ENCODE measurements at regions not wholly inside any gene's neighbourhood (a gene's known extent, or its start where the extent isn't known, plus 50 kb on each side); places are given as distances from the start of the nearest gene placed in this dataset.

DNA sequence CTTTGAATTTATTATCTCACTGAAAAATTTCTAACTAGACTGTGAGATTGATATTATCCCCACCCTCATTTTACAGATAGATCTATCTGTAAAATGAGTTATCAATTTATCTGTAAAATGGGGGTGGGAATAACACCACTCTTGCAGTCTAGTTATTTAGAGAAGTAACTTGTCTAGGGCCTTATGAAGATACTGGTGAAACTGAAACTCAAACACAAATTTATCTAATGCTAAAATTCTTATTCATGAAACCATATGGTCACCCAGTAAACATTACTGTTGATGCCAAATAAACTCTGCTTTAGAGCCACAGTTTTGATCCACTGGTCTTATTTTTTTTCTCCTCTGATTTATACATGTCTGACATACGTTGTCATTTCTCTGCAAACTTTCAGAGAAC is 52.1 kb upstream of the SMIM36 start:
- H4K20me1 ChIP-seq (ENCODE audit: low read depth, low read length): no peaks in the 10 kb centered on the region
- H2AFZ ChIP-seq (ENCODE audit: low read depth, low read length, severe bottlenecking): no peak overlapping the region
- H3F3A ChIP-seq (ENCODE audit: insufficient read depth): no peaks in the 10 kb centered on the region
- H3K9me3 ChIP-seq (ENCODE audit: insufficient read depth, low read length): no peaks in the 10 kb centered on the region
- H3K9me2 ChIP-seq (replicated peaks; ENCODE audit: insufficient read depth, low read length): no peaks in the 10 kb centered on the region
- no peak overlapping the region for H3K9ac ChIP-seq (ENCODE audit: low read length)
- no peak overlapping the region for H3K27ac ChIP-seq (ENCODE audit: low read depth, low read length)
- no peak overlapping the region for H3K4me3 ChIP-seq (ENCODE audit: insufficient read depth, low read length, poor library complexity, severe bottlenecking)
- no peaks in the 10 kb centered on the region for H3K79me2 ChIP-seq (ENCODE audit: insufficient read depth, low read length)
- no peaks in the 10 kb centered on the region for H3K36me3 ChIP-seq (ENCODE audit: low read length)
- no peaks in the 10 kb centered on the region for H3K27me3 ChIP-seq (ENCODE audit: low read length)
- no peak overlapping the region for H3K4me2 ChIP-seq (ENCODE audit: low read depth, low read length, poor library complexity, severe bottlenecking)
- TF ChIP-seq EZH2phosphoT487 (conservative IDR thresholded peaks at IDR 0.05; ENCODE audit: low read length): no peak
- TF ChIP-seq, protein P1, sequence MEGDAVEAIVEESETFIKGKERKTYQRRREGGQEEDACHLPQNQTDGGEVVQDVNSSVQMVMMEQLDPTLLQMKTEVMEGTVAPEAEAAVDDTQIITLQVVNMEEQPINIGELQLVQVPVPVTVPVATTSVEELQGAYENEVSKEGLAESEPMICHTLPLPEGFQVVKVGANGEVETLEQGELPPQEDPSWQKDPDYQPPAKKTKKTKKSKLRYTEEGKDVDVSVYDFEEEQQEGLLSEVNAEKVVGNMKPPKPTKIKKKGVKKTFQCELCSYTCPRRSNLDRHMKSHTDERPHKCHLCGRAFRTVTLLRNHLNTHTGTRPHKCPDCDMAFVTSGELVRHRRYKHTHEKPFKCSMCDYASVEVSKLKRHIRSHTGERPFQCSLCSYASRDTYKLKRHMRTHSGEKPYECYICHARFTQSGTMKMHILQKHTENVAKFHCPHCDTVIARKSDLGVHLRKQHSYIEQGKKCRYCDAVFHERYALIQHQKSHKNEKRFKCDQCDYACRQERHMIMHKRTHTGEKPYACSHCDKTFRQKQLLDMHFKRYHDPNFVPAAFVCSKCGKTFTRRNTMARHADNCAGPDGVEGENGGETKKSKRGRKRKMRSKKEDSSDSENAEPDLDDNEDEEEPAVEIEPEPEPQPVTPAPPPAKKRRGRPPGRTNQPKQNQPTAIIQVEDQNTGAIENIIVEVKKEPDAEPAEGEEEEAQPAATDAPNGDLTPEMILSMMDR (IDR thresholded peaks at IDR 0.05; ENCODE audit: insufficient read depth, low read length, poor library complexity, severe bottlenecking): no peak

DNA sequence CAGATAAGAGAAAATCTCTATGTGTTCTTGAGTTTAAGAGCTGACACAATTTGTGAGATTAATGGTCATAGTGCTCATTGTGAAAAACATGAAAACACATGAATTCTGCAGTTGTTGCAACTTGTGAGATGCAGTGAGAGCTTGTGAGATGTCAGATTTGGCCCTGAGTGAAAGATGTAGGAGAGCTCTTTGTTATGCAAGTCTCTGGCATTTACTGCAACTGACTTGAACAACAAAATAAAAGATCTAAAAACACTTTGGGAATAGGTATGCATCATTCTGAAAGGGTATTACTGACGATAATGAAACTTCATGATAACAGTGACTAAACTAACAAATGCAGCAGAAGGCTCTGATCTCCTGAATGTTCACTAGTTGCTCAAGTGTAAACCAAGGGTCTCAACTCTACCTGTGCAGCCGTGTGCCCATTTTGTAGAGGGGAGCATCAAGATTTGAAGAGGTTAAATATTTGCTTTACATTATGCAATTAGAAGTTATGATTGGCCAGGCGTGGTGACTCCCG is 50.8 kb upstream of the SMIM36 start:
- no peaks in the 10 kb centered on the region for H4K20me1 ChIP-seq (ENCODE audit: low read depth, low read length)
- no peaks in the 10 kb centered on the region for H3K9me2 ChIP-seq (replicated peaks; ENCODE audit: insufficient read depth, low read length)
- no peak overlapping the region for H2AFZ ChIP-seq (ENCODE audit: low read depth, low read length, severe bottlenecking)
- no peaks in the 10 kb centered on the region for H3F3A ChIP-seq (ENCODE audit: insufficient read depth)
- H3K9ac ChIP-seq (ENCODE audit: low read length): no peak overlapping the region
- H3K79me2 ChIP-seq (ENCODE audit: insufficient read depth, low read length): no peaks in the 10 kb centered on the region
- no peak overlapping the region for H3K4me2 ChIP-seq (ENCODE audit: low read depth, low read length, poor library complexity, severe bottlenecking)
- no peaks in the 10 kb centered on the region for H3K27me3 ChIP-seq (ENCODE audit: low read length)
- H3K36me3 ChIP-seq (ENCODE audit: low read length): no peaks in the 10 kb centered on the region
- H3K27ac ChIP-seq (ENCODE audit: low read depth, low read length): no peak overlapping the region
- no peaks in the 10 kb centered on the region for H3K9me3 ChIP-seq (ENCODE audit: insufficient read depth, low read length)
- TF ChIP-seq, protein P1 (IDR thresholded peaks at IDR 0.05; ENCODE audit: insufficient read depth, low read length, poor library complexity, severe bottlenecking): no peak
- no peak for TF ChIP-seq EZH2phosphoT487 (conservative IDR thresholded peaks at IDR 0.05; ENCODE audit: low read length)
- H3K4me3 ChIP-seq (ENCODE audit: insufficient read depth, low read length, poor library complexity, severe bottlenecking): no peak overlapping the region

DNA sequence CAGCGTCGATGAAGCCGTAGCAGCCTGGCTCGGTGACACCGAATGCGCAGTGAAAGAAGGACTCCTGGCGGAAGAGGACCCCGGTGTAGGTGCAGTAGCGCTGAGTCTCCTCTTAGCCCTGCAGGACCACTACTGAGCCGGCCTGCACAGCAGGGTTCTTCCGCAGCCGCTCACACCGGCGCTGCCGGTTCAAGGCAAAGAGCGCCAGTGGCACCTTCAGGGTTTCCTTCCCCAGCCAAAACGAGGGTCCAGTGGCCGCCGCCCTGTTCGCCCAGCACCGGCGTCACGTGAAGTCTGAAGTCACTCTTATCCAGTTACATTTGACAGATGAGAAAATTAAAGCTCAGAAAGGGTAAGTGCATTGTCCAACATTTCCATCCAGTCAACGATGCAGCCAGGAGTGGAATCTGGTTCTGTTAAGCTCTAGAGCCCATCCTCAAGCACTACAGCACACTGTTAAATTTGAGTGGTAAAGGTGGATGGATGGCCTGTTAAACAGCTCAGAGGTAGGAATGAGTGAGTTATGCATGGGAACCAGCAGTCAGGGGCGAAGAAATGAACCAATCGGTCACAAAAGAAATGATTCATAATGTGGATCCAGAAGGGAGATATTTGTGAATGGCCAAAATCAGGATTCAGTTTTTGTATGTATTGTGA is 50.2 kb upstream of the SMIM36 start:
- Histone ChIP-seq H2AFZ (ENCODE audit: low read depth, low read length, severe bottlenecking) (no peak overlapping the region), H3K4me3 (ENCODE audit: insufficient read depth, low read length, poor library complexity, severe bottlenecking) (no peak overlapping the region), H3K36me3 (ENCODE audit: low read length) (no peaks in the 10 kb centered on the region), H3K27me3 (ENCODE audit: low read length) (no peaks in the 10 kb centered on the region), H3K9ac (ENCODE audit: low read length) (no peak overlapping the region), H3F3A (ENCODE audit: insufficient read depth) (no peaks in the 10 kb centered on the region), H3K27ac (ENCODE audit: low read depth, low read length) (no peak overlapping the region), H3K4me2 (ENCODE audit: low read depth, low read length, poor library complexity, severe bottlenecking) (no peak overlapping the region), H4K20me1 (ENCODE audit: low read depth, low read length) (no peaks in the 10 kb centered on the region), H3K79me2 (ENCODE audit: insufficient read depth, low read length) (no peaks in the 10 kb centered on the region), H3K9me3 (ENCODE audit: insufficient read depth, low read length) (no peaks in the 10 kb centered on the region), H3K9me2 (replicated peaks; ENCODE audit: insufficient read depth, low read length) (no peaks in the 10 kb centered on the region)
- TF ChIP-seq, protein P1 (IDR thresholded peaks at IDR 0.05; ENCODE audit: insufficient read depth, low read length, poor library complexity, severe bottlenecking): no peak
- no peak for TF ChIP-seq EZH2phosphoT487 (conservative IDR thresholded peaks at IDR 0.05; ENCODE audit: low read length)

Data from SU-DHL-6 (cell line).